Panc1 (cell line): ENCODE measurements at regions not wholly inside any gene's neighbourhood (a gene's known extent, or its start where the extent isn't known, plus 50 kb on each side); places are given as distances from the start of the nearest gene placed in this dataset.

ENCODE experiments used
- ATAC-seq: fragments of 200-7000 bp; cut with Tn5 transposase; 2 replicates; pipeline ENCODE4 v1.9.1; 2020; ENCODE audit warnings: mild to moderate bottlenecking, moderate library complexity
- BruUV-seq: library from RNA; stranded (reverse); fragments of 400-500 nt; replicated peaks from 2 replicates; lab custom pipeline; 2021; lab: Mats Ljungman, UMichigan
- CTCF ChIA-PET: fragments of 300-600 bp; sonication (Branson Sonifier 250); formaldehyde crosslinking; loops from one replicate; lab custom pipeline; 2022; ENCODE audit warnings: antibody characterized with exemption; lab: Charles Lee
- POLR2A ChIA-PET: fragments of 300-600 bp; sonication (Branson Sonifier 250); formaldehyde crosslinking; loops from one replicate; lab custom pipeline; 2022; ENCODE audit warnings: antibody characterized with exemption; lab: Charles Lee
- DNase-seq: peaks from one replicate; pipeline ENCODE4 v3.0.0-alpha.2; 2010; ENCODE audit warnings: low read depth, low spot score
- H3K27ac ChIP-seq: 2 replicates; pipeline ENCODE4 v1.5.1; 2011; ENCODE audit warnings: mild to moderate bottlenecking, low read length, inconsistent platforms
- H3K27me3 ChIP-seq: fragments of 200-500 bp; sonication (Bioruptor generic); 2 replicates; pipeline ENCODE4 v1.6.0; 2014; ENCODE audit warnings: low read length, inconsistent platforms; ENCODE audit not compliant: control insufficient read depth, insufficient read depth
- H3K36me3 ChIP-seq: fragments of 200-500 bp; sonication (Bioruptor generic); 2 replicates; pipeline ENCODE4 v1.5.1; 2014; ENCODE audit warnings: inconsistent platforms, mild to moderate bottlenecking, low read length, moderate library complexity; ENCODE audit not compliant: control insufficient read depth, insufficient read depth
- H3K4me1 ChIP-seq: 2 replicates; pipeline ENCODE4 v1.5.1; 2011; ENCODE audit warnings: inconsistent platforms, mild to moderate bottlenecking, low read length, moderate library complexity; ENCODE audit not compliant: control insufficient read depth, insufficient read depth
- H3K4me3 ChIP-seq, 2 experiments: 2 replicates each; pipeline ENCODE4 v1.5.1; 2011 to 2012; ENCODE audit warnings: low read depth in 2 of 2, low read length in 2 of 2, mild to moderate bottlenecking in 2 of 2, inconsistent platforms in 1 of 2, moderate library complexity in 1 of 2
- H3K9me3 ChIP-seq: fragments of 200-500 bp; sonication (Bioruptor generic); 2 replicates; pipeline ENCODE4 v1.5.1; 2014; ENCODE audit warnings: low read depth, mild to moderate bottlenecking, inconsistent platforms, low read length, moderate library complexity; ENCODE audit not compliant: control insufficient read depth, insufficient read depth
- CTCF ChIP-seq: fragments of 450-650 bp; IDR thresholded peaks from 2 replicates; pipeline ENCODE4 v1.5.1; 2017; ENCODE audit warnings: mild to moderate bottlenecking
- POLR2AphosphoS5 ChIP-seq: IDR thresholded peaks from 2 replicates; pipeline ENCODE4 v1.6.1; 2012; ENCODE audit warnings: mild to moderate bottlenecking, low read depth, low read length, moderate library complexity
- REST ChIP-seq, 2 experiments: IDR thresholded peaks; 2 replicates each; pipeline ENCODE4 v1.6.1; 2011 to 2012; ENCODE audit warnings: low read depth in 2 of 2, control low read depth in 1 of 2, low read length in 1 of 2, mild to moderate bottlenecking in 1 of 2, moderate library complexity in 1 of 2; ENCODE audit not compliant: insufficient read depth in 1 of 2
- SIN3A ChIP-seq: IDR thresholded peaks from 2 replicates; pipeline ENCODE4 v1.6.1; 2012; ENCODE audit warnings: low read depth, mild to moderate bottlenecking, low read length, moderate library complexity, borderline replicate concordance; ENCODE audit not compliant: insufficient read depth
- TCF7L2 ChIP-seq: IDR thresholded peaks from 2 replicates; pipeline ENCODE4 v1.6.1; 2011; ENCODE audit warnings: mild to moderate bottlenecking, low read depth, low read length, inconsistent platforms
- in situ Hi-C: cut with HindIII; loops from 2 replicates; pipeline ENCODE4 v1.10.0; 2016; ENCODE audit warnings: low sequenced_read_pairs, low pct_unique_long_range_greater_than_20kb
- intact Hi-C: fragments of 100-400 bp; cut with micrococcal nuclease; formaldehyde crosslinking; loops from one replicate; pipeline ENCODE4 v1.10.0; 2022; ENCODE audit not compliant: unreplicated experiment

- ATAC-seq (no peak), DNase-seq (no peak)
- in situ Hi-C loops (no loop called here), intact Hi-C loops (no loop called here)
- ChIA-PET POLR2A (no interaction called here), CTCF (no interaction called here)
- TF ChIP-seq POLR2AphosphoS5 (no peak), CTCF (no peak), SIN3A (no peak), TCF7L2 (no peak), REST (IDR thresholded peaks at IDR 0.05; ENCODE audit: insufficient read depth in 1 of 2, low read depth in 2 of 2, low read length in 1 of 2) (no peak)
- Histone ChIP-seq H3K27ac (no peak overlapping the region), H3K27me3 (no peaks in the 10 kb centered on the region), H3K36me3 (no peaks in the 10 kb centered on the region), H3K4me3 (no peak overlapping the region), H3K9me3 (no peaks in the 10 kb centered on the region), H3K4me1 (no peaks in the 10 kb centered on the region)
- no TSS peak for BruUV-seq
Measured at GRCh38 chr22:27637604-27638003, 164.0 kb downstream of the MN1 start.

DNA sequence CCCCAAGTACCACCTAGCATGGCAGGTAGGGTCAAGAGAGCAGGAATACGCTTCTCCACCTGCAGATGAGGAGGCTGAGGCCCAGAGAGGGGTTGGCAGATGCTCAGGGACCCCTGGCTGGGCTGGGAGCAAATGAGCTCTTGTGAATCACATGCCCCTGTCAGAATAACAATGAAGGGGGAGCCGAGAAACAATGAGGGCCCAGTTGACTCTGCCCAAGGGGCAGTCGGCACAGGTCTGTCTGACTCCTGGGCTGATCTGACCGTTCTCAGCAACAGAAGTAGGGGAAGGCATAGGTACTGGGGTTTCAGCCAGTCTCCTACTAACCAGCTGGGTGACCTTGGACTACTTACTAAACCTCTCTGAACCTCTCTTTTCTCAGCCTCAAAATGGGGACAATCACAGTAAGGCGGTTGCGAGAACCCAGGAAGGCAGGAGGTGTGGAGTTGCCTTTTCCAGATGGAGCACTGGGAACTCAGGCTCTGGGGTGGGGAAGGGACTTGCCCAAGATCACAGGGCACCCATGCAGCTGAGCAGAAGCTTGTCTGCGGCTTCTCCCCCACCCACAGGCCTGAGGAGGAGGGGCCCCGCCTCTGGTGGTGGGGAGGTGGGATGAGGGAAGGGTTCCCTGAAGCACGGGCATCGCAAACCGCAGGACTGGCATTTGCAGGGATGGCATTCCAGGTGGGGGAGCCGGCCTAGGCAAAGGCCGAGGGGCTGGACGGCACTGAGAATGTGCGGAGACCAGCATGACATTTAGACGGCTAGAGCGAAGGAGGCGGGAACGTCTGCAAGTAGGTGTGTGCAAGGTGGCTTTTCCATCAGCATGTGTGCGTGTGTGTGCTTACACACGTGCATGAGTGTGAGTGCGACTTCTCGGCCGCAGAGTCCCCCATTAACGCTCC lies 163.0 kb downstream of the MN1 start:
- in situ Hi-C loops (no loop called here), intact Hi-C loops (no loop called here)
- no peaks in the 10 kb centered on the region for H3K4me1 ChIP-seq
- no peaks in the 10 kb centered on the region for H3K9me3 ChIP-seq
- BruUV-seq, result no TSS peak
- ChIA-PET POLR2A (no interaction called here), CTCF (no interaction called here)
- no peak for DNase-seq
- no peak overlapping the region for H3K27ac ChIP-seq
- no peaks in the 10 kb centered on the region for H3K27me3 ChIP-seq
- ATAC-seq, result no peak
- TF ChIP-seq TCF7L2 (no peak), REST (IDR thresholded peaks at IDR 0.05; ENCODE audit: insufficient read depth in 1 of 2, low read depth in 2 of 2, low read length in 1 of 2) (no peak), SIN3A (no peak), POLR2AphosphoS5 (no peak), CTCF (no peak)
- H3K36me3 ChIP-seq, result no peaks in the 10 kb centered on the region
- no peak overlapping the region for H3K4me3 ChIP-seq
